Calu3 (cell line): ENCODE measurements at regions not wholly inside any gene's neighbourhood (a gene's known extent, or its start where the extent isn't known, plus 50 kb on each side); places are given as distances from the start of the nearest gene placed in this dataset.

Experiments
- BruUV-seq: library from RNA; stranded (reverse); fragments of 400-500 nt; replicated peaks from 2 replicates; lab custom pipeline; 2021; lab: Mats Ljungman, UMichigan
- CTCF ChIA-PET: fragments of 300-600 bp; sonication (Branson Sonifier 250); formaldehyde crosslinking; loops from one replicate; lab custom pipeline; 2022; ENCODE audit warnings: antibody characterized with exemption; lab: Charles Lee
- DNase-seq: peaks from one replicate; pipeline ENCODE4 v3.0.0; 2022
- H3K27ac Mint-ChIP-seq: one replicate; pipeline ENCODE4 v1.8.0; 2022; ENCODE audit warnings: mixed read lengths; ENCODE audit not compliant: unreplicated experiment
- H3K27me3 Mint-ChIP-seq: one replicate; pipeline ENCODE4 v1.8.0; 2022; ENCODE audit warnings: mixed read lengths; ENCODE audit not compliant: unreplicated experiment
- H3K36me3 Mint-ChIP-seq: one replicate; pipeline ENCODE4 v1.8.0; 2022; ENCODE audit warnings: mild to moderate bottlenecking, moderate library complexity, mixed read lengths; ENCODE audit not compliant: insufficient read depth, unreplicated experiment
- H3K4me1 Mint-ChIP-seq: one replicate; pipeline ENCODE4 v1.8.0; 2022; ENCODE audit warnings: mild to moderate bottlenecking, low read depth, mixed read lengths; ENCODE audit not compliant: unreplicated experiment
- H3K4me3 Mint-ChIP-seq: one replicate; pipeline ENCODE4 v1.8.0; 2022; ENCODE audit warnings: mild to moderate bottlenecking, low read depth, moderate library complexity, mixed read lengths; ENCODE audit not compliant: unreplicated experiment
- H3K9me3 Mint-ChIP-seq: one replicate; pipeline ENCODE4 v1.8.0; 2022; ENCODE audit warnings: low read depth, mixed read lengths; ENCODE audit not compliant: unreplicated experiment
- CTCF ChIP-seq: fragments of 200-600 bp; IDR thresholded peaks from one replicate; pipeline ENCODE4 v1.8.0; 2022; ENCODE audit warnings: antibody characterized with exemption; ENCODE audit not compliant: unreplicated experiment
- intact Hi-C: fragments of 100-400 bp; cut with micrococcal nuclease; formaldehyde crosslinking; loops from one replicate; pipeline ENCODE4 v1.10.0; 2022; ENCODE audit not compliant: unreplicated experiment

GRCh38 chr22:49296561-49296960 is 531.1 kb downstream of the BRD1 start:
- intact Hi-C loops = no loop called here
- CTCF ChIA-PET = no interaction called here

GRCh38 chr22:49295851-49296560 is 531.7 kb downstream of the BRD1 start:
- peaks cover 3% of the 10 kb centered on the region for H3K36me3 Mint-ChIP-seq
- intact Hi-C loops = no loop called here
- CTCF ChIA-PET = no interaction called here
- H3K4me1 Mint-ChIP-seq = no peaks in the 10 kb centered on the region
- BruUV-seq = no TSS peak
- no peak overlapping the region for H3K27ac Mint-ChIP-seq
- no peak overlapping the region for H3K4me3 Mint-ChIP-seq
- TF ChIP-seq CTCF = no peak
- peaks cover 16% of the 10 kb centered on the region for H3K9me3 Mint-ChIP-seq
- DNase-seq = no peak
- no peaks in the 10 kb centered on the region for H3K27me3 Mint-ChIP-seq

More at GRCh38 chr22:49296561-49296960, 531.1 kb downstream of the BRD1 start:
- no peak overlapping the region for H3K4me3 Mint-ChIP-seq
- no peaks in the 10 kb centered on the region for H3K4me1 Mint-ChIP-seq
- no peaks in the 10 kb centered on the region for H3K27me3 Mint-ChIP-seq
- TF ChIP-seq CTCF = no peak
- H3K9me3 Mint-ChIP-seq = peaks cover 16% of the 10 kb centered on the region
- BruUV-seq = no TSS peak
- DNase-seq = no peak
- H3K27ac Mint-ChIP-seq = no peak overlapping the region
- H3K36me3 Mint-ChIP-seq = peaks cover 3% of the 10 kb centered on the region

- Mint-ChIP-seq H3K4me1 (no peaks in the 10 kb centered on the region), H3K27ac (no peak overlapping the region), H3K36me3 (peaks cover 3% of the 10 kb centered on the region), H3K27me3 (no peaks in the 10 kb centered on the region), H3K4me3 (no peak overlapping the region), H3K9me3 (peaks cover 13% of the 10 kb centered on the region)
- TF ChIP-seq CTCF = no peak
- BruUV-seq = no TSS peak
- intact Hi-C loops = no loop called here
- CTCF ChIA-PET = no interaction called here
- no peak for DNase-seq
These were observed 532.3 kb downstream of the BRD1 start for GRCh38 chr22:49295465-49295743.

GRCh38 chr22:49294656-49295464 is 532.8 kb downstream of the BRD1 start:
- Mint-ChIP-seq H3K36me3 (peaks cover 3% of the 10 kb centered on the region), H3K27me3 (no peaks in the 10 kb centered on the region), H3K4me3 (no peak overlapping the region), H3K27ac (no peak overlapping the region), H3K9me3 (peaks cover 11% of the 10 kb centered on the region), H3K4me1 (no peaks in the 10 kb centered on the region)
- TF ChIP-seq CTCF = no peak
- no peak for DNase-seq
- BruUV-seq = no TSS peak
- CTCF ChIA-PET = no interaction called here
- intact Hi-C loops = no loop called here
